H9 (cell line): ENCODE measurements at regions not wholly inside any gene's neighbourhood (a gene's known extent, or its start where the extent isn't known, plus 50 kb on each side); places are given as distances from the start of the nearest gene placed in this dataset.

Experiments used
- DNase-seq: peaks from one replicate; pipeline ENCODE4 v3.0.0-alpha.2; 2017
- H2AFZ ChIP-seq: one replicate; pipeline ENCODE4 v1.6.1; 2013; ENCODE audit warnings: mild to moderate bottlenecking, low read length, control low read depth, moderate library complexity
- H2AK5ac ChIP-seq: 2 replicates; pipeline ENCODE4 v1.6.1; 2013; ENCODE audit warnings: low read length, control low read depth, mixed read lengths; ENCODE audit not compliant: insufficient read length
- H2BK120ac ChIP-seq: one replicate; pipeline ENCODE4 v1.6.1; 2013; ENCODE audit warnings: low read depth, mild to moderate bottlenecking, low read length, control low read depth, inconsistent platforms; ENCODE audit not compliant: poor library complexity, severe bottlenecking
- H2BK12ac ChIP-seq: 2 replicates; pipeline ENCODE4 v1.6.1; 2013; ENCODE audit warnings: low read length, control low read depth, mixed read lengths, low read depth; ENCODE audit not compliant: insufficient read length
- H2BK15ac ChIP-seq: 2 replicates; pipeline ENCODE4 v1.6.1; 2013; ENCODE audit warnings: low read depth, low read length, control low read depth
- H2BK20ac ChIP-seq: one replicate; pipeline ENCODE4 v1.6.1; 2013; ENCODE audit warnings: low read depth, mild to moderate bottlenecking, low read length, control low read depth, inconsistent platforms; ENCODE audit not compliant: poor library complexity, severe bottlenecking
- H2BK5ac ChIP-seq: 2 replicates; pipeline ENCODE4 v1.6.1; 2013; ENCODE audit warnings: low read length, control low read depth, mixed read lengths; ENCODE audit not compliant: insufficient read length
- H3K14ac ChIP-seq: 2 replicates; pipeline ENCODE4 v1.6.1; 2013; ENCODE audit warnings: low read length, control low read depth; ENCODE audit not compliant: insufficient read depth
- H3K18ac ChIP-seq: 2 replicates; pipeline ENCODE4 v1.6.1; 2013; ENCODE audit warnings: low read depth, mild to moderate bottlenecking, mixed read lengths, low read length, control low read depth; ENCODE audit not compliant: insufficient read length
- H3K23ac ChIP-seq: 2 replicates; pipeline ENCODE4 v1.6.1; 2013; ENCODE audit warnings: low read length, control low read depth, mixed read lengths, low read depth; ENCODE audit not compliant: insufficient read length
- H3K23me2 ChIP-seq: 2 replicates; pipeline ENCODE4 v1.6.1; 2013; ENCODE audit warnings: low read depth, mild to moderate bottlenecking, mixed read lengths, low read length, control low read depth; ENCODE audit not compliant: insufficient read length, poor library complexity, severe bottlenecking
- H3K27ac ChIP-seq: 2 replicates; pipeline ENCODE4 v1.5.1; 2013; ENCODE audit warnings: low read length, control low read depth, mixed read lengths, low read depth; ENCODE audit not compliant: insufficient read length
- H3K27me3 ChIP-seq: 2 replicates; pipeline ENCODE4 v1.6.1; 2013; ENCODE audit warnings: low read length, control low read depth, inconsistent platforms; ENCODE audit not compliant: insufficient read depth
- H3K4ac ChIP-seq: 2 replicates; pipeline ENCODE4 v1.6.1; 2013; ENCODE audit warnings: low read depth, mild to moderate bottlenecking, control low read depth, inconsistent platforms, low read length, moderate library complexity
- H3K4me1 ChIP-seq: 2 replicates; pipeline ENCODE4 v1.6.1; 2013; ENCODE audit warnings: low read length, control low read depth, inconsistent platforms; ENCODE audit not compliant: insufficient read depth
- H3K4me2 ChIP-seq: 2 replicates; pipeline ENCODE4 v1.6.1; 2013; ENCODE audit warnings: low read length, control low read depth, mixed read lengths; ENCODE audit not compliant: insufficient read length, insufficient read depth
- H3K56ac ChIP-seq: 2 replicates; pipeline ENCODE4 v1.6.1; 2013; ENCODE audit warnings: low read depth, mild to moderate bottlenecking, mixed read lengths, low read length, control low read depth; ENCODE audit not compliant: insufficient read length
- H3K79me1 ChIP-seq: 2 replicates; pipeline ENCODE4 v1.6.1; 2013; ENCODE audit warnings: low read depth, mild to moderate bottlenecking, moderate library complexity, low read length, control low read depth, inconsistent platforms; ENCODE audit not compliant: insufficient read depth, poor library complexity, severe bottlenecking
- H3K79me2 ChIP-seq: 2 replicates; pipeline ENCODE4 v1.6.1; 2013; ENCODE audit warnings: low read length, control low read depth, inconsistent platforms; ENCODE audit not compliant: insufficient read depth
- H3K9ac ChIP-seq: 2 replicates; pipeline ENCODE4 v1.6.1; 2013; ENCODE audit warnings: low read length, control low read depth, mixed read lengths; ENCODE audit not compliant: insufficient read length; ENCODE audit errors: extremely low read depth
- H3K9me3 ChIP-seq: one replicate; pipeline ENCODE4 v1.6.1; 2013; ENCODE audit warnings: low read depth, low read length, inconsistent platforms; ENCODE audit not compliant: control insufficient read depth
- H3T11ph ChIP-seq: one replicate; pipeline ENCODE4 v1.6.1; 2013; ENCODE audit warnings: mild to moderate bottlenecking, low read length, control low read depth, inconsistent platforms
- H4K20me1 ChIP-seq: one replicate; pipeline ENCODE4 v1.6.1; 2013; ENCODE audit not compliant: control insufficient read depth, insufficient read length, insufficient read depth
- H4K5ac ChIP-seq: 2 replicates; pipeline ENCODE4 v1.6.1; 2013; ENCODE audit warnings: low read depth, mild to moderate bottlenecking, mixed read lengths, low read length, control low read depth; ENCODE audit not compliant: insufficient read length
- H4K8ac ChIP-seq: replicated peaks from 2 replicates; pipeline ENCODE4 v1.6.1; 2013; ENCODE audit warnings: low read length, control low read depth, mixed read lengths, low read depth; ENCODE audit not compliant: insufficient read length
- H4K91ac ChIP-seq: 2 replicates; pipeline ENCODE4 v1.6.1; 2013; ENCODE audit warnings: low read depth, mild to moderate bottlenecking, moderate library complexity, mixed read lengths, low read length, control low read depth; ENCODE audit not compliant: insufficient read length
- H3K27ac Mint-ChIP-seq, 3 experiments: 2 replicates in 2 of 3; 3 replicates in 1 of 3; pipeline ENCODE4 v1.8.0; 2020 to 2021; ENCODE audit warnings: mixed read lengths in 3 of 3, mild to moderate bottlenecking in 1 of 3, moderate library complexity in 1 of 3
- H3K27me3 Mint-ChIP-seq: 2 replicates; pipeline ENCODE4 v1.8.0; 2021; ENCODE audit warnings: low read depth, mild to moderate bottlenecking, moderate library complexity, mixed read lengths
- H3K36me3 Mint-ChIP-seq, 3 experiments: 2 replicates in 2 of 3; 3 replicates in 1 of 3; pipeline ENCODE4 v1.8.0; 2020 to 2021; ENCODE audit warnings: low read depth in 3 of 3, mixed read lengths in 3 of 3; ENCODE audit not compliant: insufficient read depth in 1 of 3
- H3K4me1 Mint-ChIP-seq, 2 experiments: 2 replicates each; pipeline ENCODE4 v1.8.0; 2020; ENCODE audit warnings: mixed read lengths in 2 of 2
- H3K4me3 Mint-ChIP-seq, 2 experiments: 2 replicates in 1 of 2; 3 replicates in 1 of 2; pipeline ENCODE4 v1.8.0; 2020 to 2021; ENCODE audit warnings: mild to moderate bottlenecking in 2 of 2, mixed read lengths in 2 of 2, moderate library complexity in 1 of 2
- H3K9me3 Mint-ChIP-seq, 2 experiments: 2 replicates in 1 of 2; 3 replicates in 1 of 2; pipeline ENCODE4 v1.8.0; 2020; ENCODE audit warnings: mild to moderate bottlenecking in 2 of 2, mixed read lengths in 2 of 2, moderate library complexity in 1 of 2
- TF ChIP-seq, protein P1 (sequence below): fragments of 200-600 bp; sonication (generic); conservative IDR thresholded peaks from 3 replicates; pipeline ENCODE4 v1.8.0; 2021; ENCODE audit warnings: antibody characterized with exemption, mild to moderate bottlenecking

DNA sequence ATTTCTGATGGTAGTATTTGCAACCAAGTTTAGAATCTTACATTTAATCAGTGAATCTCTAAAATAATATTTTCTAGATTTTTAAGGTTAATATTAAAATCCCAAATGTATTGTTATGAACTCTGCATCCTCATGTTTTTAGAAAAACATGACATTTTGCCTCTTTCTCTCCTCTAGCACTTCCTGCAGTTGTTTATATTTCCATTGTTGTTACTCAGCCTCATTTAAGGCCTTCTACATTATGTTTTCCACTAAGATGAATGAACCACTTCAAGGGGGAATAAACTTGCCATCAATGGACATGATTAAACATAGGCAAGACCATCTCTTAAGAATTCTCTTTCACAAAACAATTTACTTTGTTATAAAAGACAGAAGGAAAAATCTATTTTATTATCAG is 333.5 kb upstream of the IRAK1BP1 start:
- Histone ChIP-seq H2BK20ac (no peak overlapping the region), H3K56ac (no peak overlapping the region), H3T11ph (no peak overlapping the region), H3K18ac (no peak overlapping the region), H3K23me2 (no peaks in the 10 kb centered on the region), H3K9me3 (no peaks in the 10 kb centered on the region), H3K9ac (no peak overlapping the region), H3K4me1 (no peaks in the 10 kb centered on the region), H3K79me2 (no peaks in the 10 kb centered on the region), H3K27me3 (no peaks in the 10 kb centered on the region), H3K14ac (no peak overlapping the region), H2BK15ac (no peak overlapping the region), H3K79me1 (no peaks in the 10 kb centered on the region), H4K91ac (no peak overlapping the region), H4K5ac (no peak overlapping the region), H2BK5ac (no peak overlapping the region), H2AK5ac (no peak overlapping the region), H3K23ac (no peak overlapping the region), H3K27ac (no peak overlapping the region), H3K4me2 (no peak overlapping the region), H4K8ac (no peak overlapping the region), H3K4ac (no peak overlapping the region), H4K20me1 (no peaks in the 10 kb centered on the region), H2AFZ (no peak overlapping the region), H2BK120ac (no peak overlapping the region), H2BK12ac (no peak overlapping the region)
- Mint-ChIP-seq H3K36me3 (no peaks in the 10 kb centered on the region), H3K4me1 (no peaks in the 10 kb centered on the region), H3K9me3 (no peaks in the 10 kb centered on the region), H3K27me3 (no peaks in the 10 kb centered on the region), H3K4me3 (no peak overlapping the region), H3K27ac (no peak overlapping the region)
- TF ChIP-seq, protein P1, sequence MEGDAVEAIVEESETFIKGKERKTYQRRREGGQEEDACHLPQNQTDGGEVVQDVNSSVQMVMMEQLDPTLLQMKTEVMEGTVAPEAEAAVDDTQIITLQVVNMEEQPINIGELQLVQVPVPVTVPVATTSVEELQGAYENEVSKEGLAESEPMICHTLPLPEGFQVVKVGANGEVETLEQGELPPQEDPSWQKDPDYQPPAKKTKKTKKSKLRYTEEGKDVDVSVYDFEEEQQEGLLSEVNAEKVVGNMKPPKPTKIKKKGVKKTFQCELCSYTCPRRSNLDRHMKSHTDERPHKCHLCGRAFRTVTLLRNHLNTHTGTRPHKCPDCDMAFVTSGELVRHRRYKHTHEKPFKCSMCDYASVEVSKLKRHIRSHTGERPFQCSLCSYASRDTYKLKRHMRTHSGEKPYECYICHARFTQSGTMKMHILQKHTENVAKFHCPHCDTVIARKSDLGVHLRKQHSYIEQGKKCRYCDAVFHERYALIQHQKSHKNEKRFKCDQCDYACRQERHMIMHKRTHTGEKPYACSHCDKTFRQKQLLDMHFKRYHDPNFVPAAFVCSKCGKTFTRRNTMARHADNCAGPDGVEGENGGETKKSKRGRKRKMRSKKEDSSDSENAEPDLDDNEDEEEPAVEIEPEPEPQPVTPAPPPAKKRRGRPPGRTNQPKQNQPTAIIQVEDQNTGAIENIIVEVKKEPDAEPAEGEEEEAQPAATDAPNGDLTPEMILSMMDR = no peak
- DNase-seq = no peak
